HL-60 (cell line): ENCODE measurements at regions not wholly inside any gene's neighbourhood (a gene's known extent, or its start where the extent isn't known, plus 50 kb on each side); places are given as distances from the start of the nearest gene placed in this dataset.

Experiments used
- DNase-seq, 2 experiments: peaks; one replicate each; pipeline ENCODE4 v3.0.0-alpha.2; 2010 to 2020; ENCODE audit warnings: low read depth in 1 of 2, low spot score in 1 of 2
- H3K27ac ChIP-seq: fragments of 250-450 bp; sonication (Bioruptor Pico); replicated peaks from 2 replicates; pipeline ENCODE4 v1.5.1; 2020; ENCODE audit warnings: mild to moderate bottlenecking, moderate library complexity
- H3K27me3 ChIP-seq: fragments of 250-450 bp; sonication (Bioruptor Pico); 2 replicates; pipeline ENCODE4 v1.5.1; 2021; ENCODE audit warnings: mild to moderate bottlenecking, moderate library complexity; ENCODE audit not compliant: insufficient read depth, poor library complexity, severe bottlenecking
- H3K4me3 ChIP-seq: replicated peaks from 2 replicates; pipeline ENCODE4 v1.5.1; 2011; ENCODE audit warnings: mild to moderate bottlenecking, control low read depth, low read length; ENCODE audit not compliant: insufficient read depth
- GABPA ChIP-seq: IDR thresholded peaks from 2 replicates; pipeline ENCODE4 v1.6.1; 2012; ENCODE audit warnings: low read depth
- POLR2AphosphoS5 ChIP-seq: IDR thresholded peaks from 2 replicates; pipeline ENCODE4 v1.6.1; 2012; ENCODE audit warnings: low read depth
- SPI1 ChIP-seq: IDR thresholded peaks from 2 replicates; pipeline ENCODE4 v1.6.1; 2012; ENCODE audit warnings: low read depth, mild to moderate bottlenecking, borderline replicate concordance
- TF ChIP-seq, protein P1 (sequence below): IDR thresholded peaks from one replicate; pipeline ENCODE4 v1.5.1; 2011; ENCODE audit warnings: low read length, control low read depth, inconsistent platforms; ENCODE audit not compliant: insufficient read depth
- TF ChIP-seq, protein P2 (sequence below): IDR thresholded peaks from 2 replicates; pipeline ENCODE4 v1.6.1; 2012; ENCODE audit warnings: low read depth; ENCODE audit not compliant: insufficient replicate concordance

DNA sequence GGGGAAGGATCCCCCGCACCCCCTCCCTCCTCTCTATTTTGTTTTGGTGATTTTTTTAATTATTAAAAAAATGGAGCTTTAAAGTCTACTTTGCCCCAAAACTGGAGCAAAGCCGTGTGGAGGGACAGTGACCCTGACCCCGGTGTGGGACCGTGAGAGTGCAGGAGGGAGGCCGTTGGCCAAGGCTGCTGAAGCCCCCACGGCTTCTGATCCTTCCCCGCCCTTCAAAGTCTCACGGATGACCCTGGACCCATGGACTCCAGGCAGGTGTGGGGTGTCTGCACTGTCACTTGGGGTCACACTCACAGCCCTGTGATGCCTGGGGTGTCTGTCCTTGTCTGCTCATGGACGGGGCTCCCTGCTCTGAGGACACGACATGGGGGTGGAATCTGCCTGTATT is 133.3 kb downstream of the CPZ start:
- DNase-seq = no peak
- Histone ChIP-seq H3K27ac (no peak overlapping the region), H3K27me3 (no peaks in the 10 kb centered on the region), H3K4me3 (no peak overlapping the region)
- TF ChIP-seq SPI1 (no peak), POLR2AphosphoS5 (no peak), GABPA (no peak)
- TF ChIP-seq, protein P1, sequence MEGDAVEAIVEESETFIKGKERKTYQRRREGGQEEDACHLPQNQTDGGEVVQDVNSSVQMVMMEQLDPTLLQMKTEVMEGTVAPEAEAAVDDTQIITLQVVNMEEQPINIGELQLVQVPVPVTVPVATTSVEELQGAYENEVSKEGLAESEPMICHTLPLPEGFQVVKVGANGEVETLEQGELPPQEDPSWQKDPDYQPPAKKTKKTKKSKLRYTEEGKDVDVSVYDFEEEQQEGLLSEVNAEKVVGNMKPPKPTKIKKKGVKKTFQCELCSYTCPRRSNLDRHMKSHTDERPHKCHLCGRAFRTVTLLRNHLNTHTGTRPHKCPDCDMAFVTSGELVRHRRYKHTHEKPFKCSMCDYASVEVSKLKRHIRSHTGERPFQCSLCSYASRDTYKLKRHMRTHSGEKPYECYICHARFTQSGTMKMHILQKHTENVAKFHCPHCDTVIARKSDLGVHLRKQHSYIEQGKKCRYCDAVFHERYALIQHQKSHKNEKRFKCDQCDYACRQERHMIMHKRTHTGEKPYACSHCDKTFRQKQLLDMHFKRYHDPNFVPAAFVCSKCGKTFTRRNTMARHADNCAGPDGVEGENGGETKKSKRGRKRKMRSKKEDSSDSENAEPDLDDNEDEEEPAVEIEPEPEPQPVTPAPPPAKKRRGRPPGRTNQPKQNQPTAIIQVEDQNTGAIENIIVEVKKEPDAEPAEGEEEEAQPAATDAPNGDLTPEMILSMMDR = no peak
- TF ChIP-seq, protein P2, sequence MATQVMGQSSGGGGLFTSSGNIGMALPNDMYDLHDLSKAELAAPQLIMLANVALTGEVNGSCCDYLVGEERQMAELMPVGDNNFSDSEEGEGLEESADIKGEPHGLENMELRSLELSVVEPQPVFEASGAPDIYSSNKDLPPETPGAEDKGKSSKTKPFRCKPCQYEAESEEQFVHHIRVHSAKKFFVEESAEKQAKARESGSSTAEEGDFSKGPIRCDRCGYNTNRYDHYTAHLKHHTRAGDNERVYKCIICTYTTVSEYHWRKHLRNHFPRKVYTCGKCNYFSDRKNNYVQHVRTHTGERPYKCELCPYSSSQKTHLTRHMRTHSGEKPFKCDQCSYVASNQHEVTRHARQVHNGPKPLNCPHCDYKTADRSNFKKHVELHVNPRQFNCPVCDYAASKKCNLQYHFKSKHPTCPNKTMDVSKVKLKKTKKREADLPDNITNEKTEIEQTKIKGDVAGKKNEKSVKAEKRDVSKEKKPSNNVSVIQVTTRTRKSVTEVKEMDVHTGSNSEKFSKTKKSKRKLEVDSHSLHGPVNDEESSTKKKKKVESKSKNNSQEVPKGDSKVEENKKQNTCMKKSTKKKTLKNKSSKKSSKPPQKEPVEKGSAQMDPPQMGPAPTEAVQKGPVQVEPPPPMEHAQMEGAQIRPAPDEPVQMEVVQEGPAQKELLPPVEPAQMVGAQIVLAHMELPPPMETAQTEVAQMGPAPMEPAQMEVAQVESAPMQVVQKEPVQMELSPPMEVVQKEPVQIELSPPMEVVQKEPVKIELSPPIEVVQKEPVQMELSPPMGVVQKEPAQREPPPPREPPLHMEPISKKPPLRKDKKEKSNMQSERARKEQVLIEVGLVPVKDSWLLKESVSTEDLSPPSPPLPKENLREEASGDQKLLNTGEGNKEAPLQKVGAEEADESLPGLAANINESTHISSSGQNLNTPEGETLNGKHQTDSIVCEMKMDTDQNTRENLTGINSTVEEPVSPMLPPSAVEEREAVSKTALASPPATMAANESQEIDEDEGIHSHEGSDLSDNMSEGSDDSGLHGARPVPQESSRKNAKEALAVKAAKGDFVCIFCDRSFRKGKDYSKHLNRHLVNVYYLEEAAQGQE = no peak

DNA sequence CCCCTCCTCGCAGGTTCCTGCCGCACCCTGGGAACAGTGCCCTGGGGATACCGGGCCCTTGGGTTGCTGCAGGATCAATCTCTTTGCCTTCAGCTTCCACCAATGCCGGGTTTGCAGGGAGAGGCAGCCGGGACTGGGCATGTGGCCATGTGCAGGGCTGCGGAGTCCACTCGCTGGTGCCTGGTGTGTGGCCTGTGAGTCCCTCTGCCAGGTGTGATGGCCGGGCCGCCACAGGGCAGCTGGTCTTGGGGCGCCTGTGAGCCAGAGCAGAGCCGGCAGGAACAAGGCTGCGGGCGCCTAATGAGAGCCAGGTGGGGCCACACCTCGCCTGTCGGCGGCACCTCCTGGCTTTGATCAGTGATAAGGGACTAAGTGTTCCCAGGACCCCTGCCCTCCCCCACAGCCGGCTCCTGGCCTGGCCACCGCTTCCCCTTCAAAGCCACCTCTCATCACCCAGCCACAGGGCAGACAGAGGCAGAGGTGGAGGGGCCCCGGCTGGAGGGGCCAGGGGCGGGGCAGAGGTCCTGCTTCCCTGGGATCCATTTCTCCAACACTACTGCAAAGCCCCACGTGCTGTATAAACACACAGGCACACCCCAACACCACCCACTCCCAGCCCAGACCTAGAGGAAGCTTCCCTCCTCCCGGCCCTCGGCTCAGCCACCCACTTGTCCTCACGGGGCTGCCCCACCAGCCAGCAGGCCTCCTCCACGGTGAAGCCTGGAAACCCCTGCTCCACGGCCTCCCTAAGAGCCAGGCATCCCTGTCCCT is 132.7 kb downstream of the CPZ start:
- Histone ChIP-seq H3K4me3 (no peak overlapping the region), H3K27ac (no peak overlapping the region), H3K27me3 (no peaks in the 10 kb centered on the region)
- no peak for DNase-seq
- TF ChIP-seq POLR2AphosphoS5 (no peak), GABPA (no peak)
- TF ChIP-seq, protein P1 = no peak

DNA sequence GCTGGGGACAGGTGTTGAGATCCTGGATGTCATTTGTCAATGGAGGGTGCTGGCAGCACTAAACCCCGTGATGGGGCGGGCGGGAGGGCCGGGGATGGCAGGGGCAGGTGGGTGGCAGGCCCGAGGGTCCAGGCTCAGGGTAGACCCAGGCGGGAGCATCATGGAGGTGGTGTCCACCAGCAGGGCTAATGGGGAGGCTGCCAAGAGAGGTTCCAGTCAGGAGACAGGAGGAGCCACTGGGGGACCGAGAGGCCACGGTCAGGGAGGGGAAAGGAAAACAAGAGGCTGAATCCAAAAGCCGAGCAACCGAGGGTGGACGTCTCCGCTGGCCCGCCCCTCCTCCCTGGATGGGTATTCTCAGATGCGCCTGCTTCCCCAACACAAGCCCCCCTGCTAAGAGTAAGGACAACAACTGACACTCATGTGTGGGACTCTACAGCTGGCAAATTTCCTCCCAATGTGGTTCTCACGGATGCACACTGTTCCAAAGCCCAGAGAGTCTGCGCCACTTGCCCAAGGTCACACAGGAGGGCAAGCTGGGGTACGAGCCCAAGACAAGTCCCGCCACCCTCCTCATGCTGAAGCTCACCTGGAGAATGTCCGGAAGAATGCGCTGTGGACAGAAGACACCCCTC is 132.0 kb downstream of the CPZ start:
- TF ChIP-seq, protein P2 = no peak
- TF ChIP-seq POLR2AphosphoS5 (no peak), SPI1 (no peak), GABPA (no peak)
- H3K4me3 ChIP-seq = no peak overlapping the region
- DNase-seq = no peak
- H3K27ac ChIP-seq = no peak overlapping the region
- no peaks in the 10 kb centered on the region for H3K27me3 ChIP-seq

DNA sequence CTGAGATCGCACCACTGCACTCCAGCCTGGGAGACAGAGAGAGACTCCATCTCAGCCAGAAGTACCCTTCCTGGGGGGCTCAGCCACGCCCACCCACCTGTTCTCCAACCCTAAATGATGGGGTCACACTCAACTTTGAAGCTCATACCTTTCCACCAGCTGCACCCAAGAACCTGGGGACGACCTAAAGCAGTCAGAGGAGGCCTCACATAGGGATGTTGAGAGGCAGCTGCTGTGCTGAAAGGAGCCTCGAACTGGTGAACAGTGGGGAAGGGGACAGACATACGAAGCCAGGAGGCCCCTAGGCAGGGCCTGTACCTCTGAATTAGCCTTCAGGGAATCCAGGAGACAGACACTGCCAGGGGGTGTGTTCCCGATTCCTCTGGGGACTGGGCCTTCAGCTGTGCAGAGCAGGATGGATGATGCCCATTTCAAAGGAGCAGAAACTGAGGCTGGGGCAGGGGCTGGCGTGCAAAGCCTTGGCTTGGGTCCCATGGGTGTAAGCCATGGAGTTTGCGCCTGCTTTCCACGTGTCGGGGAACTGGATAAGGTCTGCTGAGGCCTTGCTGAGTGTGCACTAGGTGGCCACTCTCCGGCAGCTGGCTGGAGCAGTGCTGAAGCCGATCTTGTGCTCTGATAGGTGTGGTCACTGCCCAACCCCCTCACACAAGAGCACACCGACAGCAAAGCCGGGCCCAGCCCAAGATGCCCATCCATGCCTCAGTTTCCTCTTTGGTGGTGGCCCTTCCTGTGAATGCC is 130.8 kb downstream of the CPZ start:
- Histone ChIP-seq H3K27me3 (no peaks in the 10 kb centered on the region), H3K4me3 (no peak overlapping the region), H3K27ac (no peak overlapping the region)
- no peak for DNase-seq
- TF ChIP-seq POLR2AphosphoS5 (no peak), SPI1 (no peak), GABPA (no peak)
- TF ChIP-seq, protein P2 = no peak
- TF ChIP-seq, protein P1 = no peak
